ENCODE measurements at regions not wholly inside any gene's neighbourhood (a gene's known extent, or its start where the extent isn't known, plus 50 kb on each side); places are given as distances from the start of the nearest gene placed in this dataset.

DNA sequence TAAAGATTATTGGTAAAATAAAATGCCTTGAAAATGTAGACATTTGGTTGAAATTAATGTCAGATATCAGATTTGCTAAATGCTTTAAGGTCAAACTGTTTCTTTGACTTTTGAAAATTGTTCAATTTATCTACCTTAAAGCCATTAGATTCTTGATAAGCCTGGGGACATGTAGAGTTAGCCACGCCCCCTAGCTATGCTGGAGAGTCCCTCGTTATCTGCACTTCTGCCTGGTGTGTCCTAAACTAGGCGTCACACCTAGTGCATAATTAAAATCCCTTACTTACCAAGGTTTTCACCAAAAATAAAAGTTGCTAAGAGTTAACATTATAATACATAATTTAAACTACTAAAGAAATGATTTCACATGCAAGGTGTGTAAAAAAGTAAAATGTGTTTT, 79.5 kb downstream of the EGLN3 start:
- Mint-ChIP-seq H3K27ac (no peak overlapping the region), H3K9me3 (peaks cover 6 to 7% of the 10 kb centered on the region in 2 donors), H3K4me3 (no peak overlapping the region), H3K36me3 (peaks cover 7% of the 10 kb centered on the region), H3K27me3 (ENCODE audit: low read depth in 2 of 2) (no peaks in the 10 kb centered on the region), H3K4me1 (no peaks in the 10 kb centered on the region)
- Histone ChIP-seq H3K4me3 (ENCODE audit: low read length) (no peak overlapping the region), H3K9me3 (ENCODE audit: control insufficient read depth, insufficient read depth, low read length) (peaks cover 11% of the 10 kb centered on the region), H3K27me3 (ENCODE audit: control insufficient read depth, insufficient read depth, low read length) (no peaks in the 10 kb centered on the region), H3K4me1 (ENCODE audit: control insufficient read depth, insufficient read depth, low read length) (no peaks in the 10 kb centered on the region), H3K36me3 (ENCODE audit: control insufficient read depth, insufficient read depth, low read length) (no peaks in the 10 kb centered on the region), H3K27ac (ENCODE audit: low read length) (no peak overlapping the region)
- intact Hi-C loops (cut with micrococcal nuclease) = no loop called here
- TF ChIP-seq, protein P1, sequence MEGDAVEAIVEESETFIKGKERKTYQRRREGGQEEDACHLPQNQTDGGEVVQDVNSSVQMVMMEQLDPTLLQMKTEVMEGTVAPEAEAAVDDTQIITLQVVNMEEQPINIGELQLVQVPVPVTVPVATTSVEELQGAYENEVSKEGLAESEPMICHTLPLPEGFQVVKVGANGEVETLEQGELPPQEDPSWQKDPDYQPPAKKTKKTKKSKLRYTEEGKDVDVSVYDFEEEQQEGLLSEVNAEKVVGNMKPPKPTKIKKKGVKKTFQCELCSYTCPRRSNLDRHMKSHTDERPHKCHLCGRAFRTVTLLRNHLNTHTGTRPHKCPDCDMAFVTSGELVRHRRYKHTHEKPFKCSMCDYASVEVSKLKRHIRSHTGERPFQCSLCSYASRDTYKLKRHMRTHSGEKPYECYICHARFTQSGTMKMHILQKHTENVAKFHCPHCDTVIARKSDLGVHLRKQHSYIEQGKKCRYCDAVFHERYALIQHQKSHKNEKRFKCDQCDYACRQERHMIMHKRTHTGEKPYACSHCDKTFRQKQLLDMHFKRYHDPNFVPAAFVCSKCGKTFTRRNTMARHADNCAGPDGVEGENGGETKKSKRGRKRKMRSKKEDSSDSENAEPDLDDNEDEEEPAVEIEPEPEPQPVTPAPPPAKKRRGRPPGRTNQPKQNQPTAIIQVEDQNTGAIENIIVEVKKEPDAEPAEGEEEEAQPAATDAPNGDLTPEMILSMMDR (IDR thresholded peaks at IDR 0.05) = no peak
- WGBS (ENCODE audit: insufficient coverage) = 87% methylated on average over 3 of the region's 3 CpGs
- no peak for ATAC-seq
- no peak for DNase-seq

DNA sequence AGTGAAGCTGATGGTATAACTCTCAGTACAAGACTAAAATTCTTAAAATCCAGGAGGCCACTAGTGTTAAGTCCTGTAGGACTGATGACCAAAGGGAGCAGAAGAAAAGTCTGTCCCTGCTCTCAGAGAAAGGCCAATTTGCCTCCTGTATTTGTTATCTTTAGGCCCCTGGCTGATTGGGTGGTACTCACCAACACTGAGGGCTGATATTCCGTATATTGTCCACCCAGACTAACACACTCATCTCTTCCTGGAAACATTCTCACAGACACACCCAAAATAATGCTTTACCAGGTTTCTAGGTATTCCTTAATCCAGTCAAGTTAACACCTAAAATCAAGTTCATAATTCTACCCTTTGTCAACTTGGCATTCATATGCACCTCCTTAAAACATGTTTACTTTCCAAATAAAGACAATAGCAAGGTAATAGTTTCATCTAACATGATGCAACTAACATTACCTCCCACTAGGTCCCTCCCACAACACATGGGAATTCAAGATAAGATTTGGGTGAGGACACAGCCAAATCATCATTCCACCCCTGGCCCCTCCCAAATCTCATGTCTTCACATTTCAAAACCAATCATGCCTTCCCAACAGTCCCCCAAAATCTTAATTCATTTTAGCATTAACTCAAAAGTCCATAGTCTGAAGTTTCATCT, 84.3 kb downstream of the EGLN3 start:
- H3K27me3 ChIP-seq (ENCODE audit: control insufficient read depth, insufficient read depth, low read length) = no peaks in the 10 kb centered on the region
- Mint-ChIP-seq H3K27me3 (ENCODE audit: low read depth in 2 of 2) (no peaks in the 10 kb centered on the region), H3K9me3 (no peaks in the 10 kb centered on the region), H3K4me1 (no peaks in the 10 kb centered on the region), H3K4me3 (no peak overlapping the region), H3K36me3 (no peaks in the 10 kb centered on the region), H3K27ac (no peak overlapping the region)
- TF ChIP-seq, protein P1 (IDR thresholded peaks at IDR 0.05) = no peak
- intact Hi-C loops (cut with micrococcal nuclease) = no loop called here
- no peaks in the 10 kb centered on the region for H3K36me3 ChIP-seq (ENCODE audit: control insufficient read depth, insufficient read depth, low read length)
- no peaks in the 10 kb centered on the region for H3K4me1 ChIP-seq (ENCODE audit: control insufficient read depth, insufficient read depth, low read length)
- no peak overlapping the region for H3K4me3 ChIP-seq (ENCODE audit: low read length)
- no peaks in the 10 kb centered on the region for H3K9me3 ChIP-seq (ENCODE audit: control insufficient read depth, insufficient read depth, low read length)
- no peak for DNase-seq
- no peak overlapping the region for H3K27ac ChIP-seq (ENCODE audit: low read length)
- no peak for ATAC-seq
- 90% methylated on average over 1 of the region's 1 CpG for WGBS (ENCODE audit: insufficient coverage)

DNA sequence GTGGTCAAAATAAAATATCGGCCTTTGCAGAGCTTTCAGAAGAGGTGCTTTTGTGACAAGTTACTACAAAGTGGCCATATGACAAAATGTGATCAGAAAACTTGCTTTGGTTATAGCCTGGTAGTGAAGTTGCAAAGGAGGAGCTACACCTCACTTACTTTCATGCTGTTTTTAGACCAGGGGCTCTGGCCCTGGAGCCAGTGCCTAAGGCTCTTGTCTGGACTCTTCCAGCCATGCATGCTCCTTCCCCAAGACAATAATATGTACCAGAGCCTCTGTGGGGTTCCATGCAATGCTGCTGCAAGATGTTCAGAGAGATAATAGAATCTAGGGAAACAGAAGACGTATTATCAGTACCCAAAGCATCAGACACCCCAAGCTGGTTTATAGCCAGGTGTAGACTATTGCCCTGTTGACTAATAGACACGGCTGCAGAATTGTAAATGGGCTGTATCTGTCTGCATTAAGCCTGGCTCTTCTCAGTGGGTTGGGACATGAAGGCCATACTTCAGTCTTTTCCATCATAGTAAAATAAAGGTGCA, 88.5 kb downstream of the EGLN3 start:
- no peaks in the 10 kb centered on the region for H3K36me3 Mint-ChIP-seq
- intact Hi-C loops (cut with micrococcal nuclease) = no loop called here
- H3K4me1 Mint-ChIP-seq = no peaks in the 10 kb centered on the region
- no peak overlapping the region for H3K27ac Mint-ChIP-seq
- H3K4me1 ChIP-seq (ENCODE audit: control insufficient read depth, insufficient read depth, low read length) = no peaks in the 10 kb centered on the region
- no peaks in the 10 kb centered on the region for H3K36me3 ChIP-seq (ENCODE audit: control insufficient read depth, insufficient read depth, low read length)
- H3K27me3 Mint-ChIP-seq (ENCODE audit: low read depth in 2 of 2) = no peaks in the 10 kb centered on the region
- WGBS (ENCODE audit: insufficient coverage) = 86% methylated on average over 3 of the region's 3 CpGs
- no peak for ATAC-seq
- H3K9me3 ChIP-seq (ENCODE audit: control insufficient read depth, insufficient read depth, low read length) = no peaks in the 10 kb centered on the region
- no peaks in the 10 kb centered on the region for H3K27me3 ChIP-seq (ENCODE audit: control insufficient read depth, insufficient read depth, low read length)
- no peak overlapping the region for H3K4me3 Mint-ChIP-seq
- TF ChIP-seq, protein P1 (IDR thresholded peaks at IDR 0.05) = no peak
- H3K27ac ChIP-seq (ENCODE audit: low read length) = no peak overlapping the region
- DNase-seq = no peak
- H3K9me3 Mint-ChIP-seq = no peaks in the 10 kb centered on the region
- no peak overlapping the region for H3K4me3 ChIP-seq (ENCODE audit: low read length)

DNA sequence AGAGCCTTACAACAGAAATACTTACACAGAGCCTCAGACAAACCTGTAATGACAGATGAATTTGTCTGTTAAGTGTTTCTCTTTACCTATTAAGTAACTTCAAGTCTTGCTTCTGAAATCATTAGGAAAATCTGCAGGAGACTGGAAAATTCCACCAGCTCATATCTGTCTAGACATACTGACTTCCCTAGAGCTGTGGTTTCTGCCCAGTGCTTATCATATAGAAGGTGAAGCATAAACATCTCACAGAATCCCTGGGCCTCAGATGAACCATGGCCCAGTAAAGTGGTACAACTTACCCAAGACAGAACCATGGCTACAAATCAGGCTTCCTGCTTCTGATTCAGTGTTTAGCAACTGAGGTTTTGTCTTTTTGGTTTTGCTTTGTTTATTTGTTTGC, 91.6 kb downstream of the EGLN3 start:
- ATAC-seq (no peak), DNase-seq (no peak)
- Mint-ChIP-seq H3K4me1 (no peaks in the 10 kb centered on the region), H3K27me3 (ENCODE audit: low read depth in 2 of 2) (no peaks in the 10 kb centered on the region), H3K9me3 (no peaks in the 10 kb centered on the region), H3K36me3 (no peaks in the 10 kb centered on the region), H3K4me3 (no peak overlapping the region), H3K27ac (no peak overlapping the region)
- Histone ChIP-seq H3K4me1 (ENCODE audit: control insufficient read depth, insufficient read depth, low read length) (no peaks in the 10 kb centered on the region), H3K4me3 (ENCODE audit: low read length) (no peak overlapping the region), H3K27me3 (ENCODE audit: control insufficient read depth, insufficient read depth, low read length) (no peaks in the 10 kb centered on the region), H3K27ac (ENCODE audit: low read length) (no peak overlapping the region), H3K36me3 (ENCODE audit: control insufficient read depth, insufficient read depth, low read length) (no peaks in the 10 kb centered on the region), H3K9me3 (ENCODE audit: control insufficient read depth, insufficient read depth, low read length) (no peaks in the 10 kb centered on the region)
- TF ChIP-seq, protein P1 (IDR thresholded peaks at IDR 0.05) = no peak
- intact Hi-C loops (cut with micrococcal nuclease) = no loop called here

All from natural killer cell (primary cell).